K562 (cell line): ENCODE measurements at regions not wholly inside any gene's neighbourhood (a gene's known extent, or its start where the extent isn't known, plus 50 kb on each side); places are given as distances from the start of the nearest gene placed in this dataset.

Experiments used
- ATAC-seq: fragments of 200-7000 bp; cut with Tn5 transposase; 3 replicates; pipeline ENCODE4 v1.9.1; 2020; ENCODE audit warnings: moderate library complexity
- BruUV-seq: library from RNA; stranded (reverse); fragments of 400-500 nt; replicated peaks from 2 replicates; lab custom pipeline; 2021; lab: Mats Ljungman, UMichigan
- CTCF ChIA-PET: fragments of 300-600 bp; formaldehyde crosslinking; extraction: SDS; loops from one replicate; lab custom pipeline; 2021; ENCODE audit warnings: low intra/inter-chr PET ratio; lab: Yijun Ruan, JAX
- POLR2A ChIA-PET: fragments of 300-600, 350-650 bp; sonication (Branson Sonifier 250); formaldehyde crosslinking; extraction: SDS; loops from one replicate; lab custom pipeline; 2021; ENCODE audit warnings: antibody characterized with exemption, inconsistent platforms; lab: Yijun Ruan, JAX
- DNase-seq, 4 experiments: peaks; one replicate each; pipeline versions ENCODE4 v3.0.0 to v3.0.0-alpha.2; 2011 to 2018; ENCODE audit warnings: low spot score in 3 of 4, mixed read lengths in 3 of 4; ENCODE audit errors: extremely low read depth in 1 of 4
- FAIRE-seq: peaks from 2 replicates; lab custom pipeline; 2011; peaks lifted over from hg19 to GRCh38; lab: Jason Lieb, UNC
- H2AFZ ChIP-seq: 2 replicates; pipeline ENCODE4 v1.6.0; 2011; ENCODE audit warnings: low read depth, low read length, control low read depth, inconsistent platforms
- H3K27ac ChIP-seq: fragments of 200-600 bp; 3 replicates; pipeline ENCODE4 v1.8.0; 2011; ENCODE audit warnings: low read depth, mild to moderate bottlenecking, control low read depth, inconsistent platforms, low read length, moderate library complexity, mixed read lengths; ENCODE audit errors: extremely low read depth
- H3K27me3 ChIP-seq, 2 experiments: fragments of 300-600 bp in 1 of 2; 2 replicates in 1 of 2; 3 replicates in 1 of 2; pipeline versions ENCODE4 v1.6.0 to v1.8.0; 2011; ENCODE audit warnings: inconsistent platforms in 2 of 2, low read length in 2 of 2, mild to moderate bottlenecking in 1 of 2, mixed read lengths in 1 of 2, moderate library complexity in 1 of 2; ENCODE audit not compliant: control insufficient read depth in 2 of 2, insufficient read depth in 2 of 2
- H3K36me3 ChIP-seq: fragments of 300-600 bp; 3 replicates; pipeline ENCODE4 v1.8.0; 2011; ENCODE audit warnings: mild to moderate bottlenecking, low read length, inconsistent platforms; ENCODE audit not compliant: control insufficient read depth, insufficient read depth
- H3K4me1 ChIP-seq, 2 experiments: fragments of 200-600 bp in 1 of 2; replicated peaks in 1 of 2; 2 replicates in 1 of 2; 3 replicates in 1 of 2; pipeline versions ENCODE4 v1.5.1 to v1.8.0; 2011; ENCODE audit warnings: inconsistent platforms in 2 of 2, low read length in 2 of 2, mild to moderate bottlenecking in 1 of 2, mixed read lengths in 1 of 2, moderate library complexity in 1 of 2; ENCODE audit not compliant: control insufficient read depth in 2 of 2, insufficient read depth in 2 of 2
- H3K4me2 ChIP-seq: 2 replicates; pipeline ENCODE4 v1.6.1; 2011; ENCODE audit warnings: low read length, control low read depth, inconsistent platforms, mixed read lengths; ENCODE audit not compliant: insufficient read depth
- H3K4me3 ChIP-seq: fragments of 200-600 bp; sonication (generic), shearing (Covaris generic); 2 replicates; pipeline ENCODE4 v1.5.1; 2016; ENCODE audit warnings: control low read depth, inconsistent platforms
- H3K79me2 ChIP-seq: fragments of 200-600 bp; 3 replicates; pipeline ENCODE4 v1.8.0; 2011; ENCODE audit warnings: low read length, inconsistent platforms; ENCODE audit not compliant: control insufficient read depth, insufficient read depth
- H3K9ac ChIP-seq, 2 experiments: 2 replicates each; pipeline versions ENCODE4 v1.6.0 to v1.6.1; 2011; ENCODE audit warnings: low read depth in 2 of 2, low read length in 2 of 2, control low read depth in 1 of 2, inconsistent platforms in 1 of 2, mild to moderate bottlenecking in 1 of 2, mixed read lengths in 1 of 2; ENCODE audit not compliant: insufficient read depth in 1 of 2
- H3K9me1 ChIP-seq: one replicate; pipeline ENCODE4 v1.6.0; 2011; ENCODE audit warnings: inconsistent platforms, mild to moderate bottlenecking, low read length, moderate library complexity; ENCODE audit not compliant: control insufficient read depth, insufficient read depth
- H3K9me3 ChIP-seq: replicated peaks from 2 replicates; pipeline ENCODE4 v1.5.1; 2011; ENCODE audit warnings: low read depth, low read length, inconsistent platforms; ENCODE audit not compliant: control insufficient read depth, insufficient read depth
- H4K20me1 ChIP-seq: replicated peaks from 2 replicates; pipeline ENCODE4 v1.6.1; 2011; ENCODE audit warnings: low read length, inconsistent platforms, mixed read lengths; ENCODE audit not compliant: control insufficient read depth, insufficient read depth
- BRCA1 ChIP-seq, 2 experiments: fragments of 450-650 bp in 1 of 2; sonication (generic) in 1 of 2; formaldehyde crosslinking in 1 of 2; IDR thresholded peaks; 2 replicates each; pipeline versions ENCODE4 v1.5.0 to v1.6.1; 2017 to 2020; ENCODE audit warnings: mild to moderate bottlenecking in 1 of 2, missing genetic modification reagents in 1 of 2
- C11orf30 ChIP-seq: fragments of 450-650 bp; IDR thresholded peaks from 2 replicates; pipeline ENCODE4 v1.6.1; 2016; ENCODE audit warnings: low read depth, mild to moderate bottlenecking
- ESRRA ChIP-seq: fragments of 450-650 bp; IDR thresholded peaks from 2 replicates; pipeline ENCODE4 v1.6.1; 2014; ENCODE audit warnings: low read depth, mild to moderate bottlenecking, moderate library complexity, borderline replicate concordance
- HNRNPH1 ChIP-seq: fragments of 200-400 bp; formaldehyde crosslinking; optimal IDR thresholded peaks from 2 replicates; pipeline ENCODE3; 2017; ENCODE audit warnings: low read depth, mild to moderate bottlenecking, low read length, moderate library complexity
- HOMEZ ChIP-seq: fragments of 250-450 bp; sonication (Bioruptor Pico); IDR thresholded peaks from 2 replicates; pipeline ENCODE4 v1.4.0; 2020; ENCODE audit warnings: mild to moderate bottlenecking, moderate library complexity
- LCOR ChIP-seq: sonication (generic); formaldehyde crosslinking; IDR thresholded peaks from 2 replicates; pipeline ENCODE4 v1.8.0; 2022; ENCODE audit warnings: mild to moderate bottlenecking, missing genetic modification reagents
- MAZ ChIP-seq, 2 experiments: fragments of 450-650 bp in 1 of 2; sonication (generic) in 1 of 2; formaldehyde crosslinking; IDR thresholded peaks in 1 of 2; conservative IDR thresholded peaks in 1 of 2; 2 replicates each; pipeline versions ENCODE4 v1.4.0 to v1.5.0; 2020; ENCODE audit warnings: mild to moderate bottlenecking in 1 of 2, missing genetic modification reagents in 1 of 2
- MEIS2 ChIP-seq: fragments of 450-650 bp; IDR thresholded peaks from 2 replicates; pipeline ENCODE4 v1.6.1; 2014; ENCODE audit warnings: mild to moderate bottlenecking; ENCODE audit not compliant: partially characterized antibody
- MLLT1 ChIP-seq, 2 experiments: fragments of 450-650 bp; IDR thresholded peaks; 2 replicates each; pipeline ENCODE4 v1.6.1; 2016
- NELFE ChIP-seq: IDR thresholded peaks from 2 replicates; pipeline ENCODE4 v1.6.1; 2011; ENCODE audit warnings: mild to moderate bottlenecking; ENCODE audit not compliant: insufficient read depth, insufficient read length
- POLR2A ChIP-seq: fragments of 450-650 bp; conservative IDR thresholded peaks from 2 replicates; pipeline ENCODE4 v1.6.1; 2016
- PYGO2 ChIP-seq: fragments of 450-650 bp; IDR thresholded peaks from 2 replicates; pipeline ENCODE4 v1.6.1; 2016; ENCODE audit warnings: mild to moderate bottlenecking, missing genetic modification characterization, moderate library complexity, missing compliant biosample characterization
- RCOR1 ChIP-seq, 2 experiments: IDR thresholded peaks; 2 replicates each; pipeline ENCODE4 v1.6.1; 2012; ENCODE audit warnings: low read depth in 2 of 2, low read length in 2 of 2, borderline replicate concordance in 1 of 2, improper control_type of control experiment in 1 of 2
- SMAD3 ChIP-seq: fragments of 450-650 bp; formaldehyde crosslinking; conservative IDR thresholded peaks from 2 replicates; pipeline ENCODE4 v1.4.0; 2020; ENCODE audit warnings: mild to moderate bottlenecking
- TBL1XR1 ChIP-seq, 2 experiments: IDR thresholded peaks; 2 replicates each; pipeline ENCODE4 v1.6.1; 2012; ENCODE audit warnings: improper control_type of control experiment in 2 of 2, low read length in 2 of 2, mild to moderate bottlenecking in 1 of 2
- ZNF436 ChIP-seq: fragments of 250-450, 450-650 bp; sonication (Bioruptor Pico); formaldehyde crosslinking; IDR thresholded peaks from 2 replicates; pipeline ENCODE4 v1.7.0; 2020; ENCODE audit warnings: mild to moderate bottlenecking
- ZNF780A ChIP-seq: fragments of 250-450 bp; sonication (Bioruptor Pico); IDR thresholded peaks from 2 replicates; pipeline ENCODE4 v1.5.0; 2021; ENCODE audit warnings: mild to moderate bottlenecking
- WGBS: fragments of 100-300 bp; shearing (Covaris generic); methylation state at CpG from one replicate; pipeline ENCODE4 v1.1.6; 2016; ENCODE audit warnings: low coverage, mixed read lengths; ENCODE audit not compliant: insufficient coverage; ENCODE audit errors: missing lambda C conversion rate; 5-methylcytosine and 5-hydroxymethylcytosine counted together
- in situ Hi-C: fragments of 300-500 bp; cut with MboI; formaldehyde crosslinking; loops from 4 replicates; pipeline ENCODE4 v1.15.0; 2018; ENCODE audit warnings: inconsistent platforms, mixed read lengths
- intact Hi-C: fragments of 100-400 bp; cut with micrococcal nuclease; formaldehyde crosslinking; loops from 2 replicates; pipeline ENCODE4 v1.14.2; 2022
- TF ChIP-seq, protein P1 (sequence below): sonication (generic); formaldehyde crosslinking; IDR thresholded peaks from 2 replicates; pipeline ENCODE4 v1.8.1; 2023; ENCODE audit warnings: mild to moderate bottlenecking, missing genetic modification reagents
- TF ChIP-seq, protein P2 (sequence below): IDR thresholded peaks from 2 replicates; pipeline ENCODE4 v1.6.1; 2011; ENCODE audit not compliant: insufficient read length; ENCODE audit errors: extremely low read depth

DNA sequence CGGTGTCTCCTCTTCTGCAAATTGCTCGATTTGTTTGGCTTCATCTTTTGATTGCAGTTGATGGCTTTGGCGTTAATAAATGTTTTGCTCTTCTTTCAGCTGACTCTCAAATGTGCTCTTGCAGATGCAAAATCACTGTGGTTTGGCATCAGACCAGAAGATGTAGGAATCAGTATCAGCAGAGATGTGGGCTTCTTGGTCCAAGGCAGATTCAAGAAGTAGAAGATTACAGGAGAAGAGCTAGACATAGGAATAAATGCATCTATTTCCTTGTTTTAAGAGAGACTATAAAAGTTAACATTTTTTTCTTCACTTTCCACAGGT lies 59.8 kb upstream of the BACH1 start:
- peak; percentile 55 for FAIRE-seq
- Histone ChIP-seq H3K9me3 (no peaks in the 10 kb centered on the region), H3K36me3 (no peaks in the 10 kb centered on the region), H3K27me3 (peaks cover 13 to 17% of the 10 kb centered on the region in 2 experiments), H2AFZ (no peak overlapping the region), H3K4me3 (no peak overlapping the region), H3K79me2 (no peaks in the 10 kb centered on the region), H3K27ac (no peak overlapping the region), H3K9me1 (no peaks in the 10 kb centered on the region), H3K9ac (no peak overlapping the region), H3K4me1 (no peaks in the 10 kb centered on the region), H4K20me1 (no peaks in the 10 kb centered on the region), H3K4me2 (no peak overlapping the region)
- ChIA-PET CTCF (no interaction called here), POLR2A (interaction anchor here (1.1 kb wide), 1 partner anchor 9 kb away, joined by 4 read pairs; no protein-coding TSS in a partner anchor)
- WGBS, result 0% methylated on average over 3 of the region's 3 CpGs
- intact Hi-C loops, result loop anchor here (10.0 kb wide), 1 partner anchor 606 kb away; no protein-coding TSS in a partner anchor
- BruUV-seq, result no TSS peak
- in situ Hi-C loops, result no loop called here
- peak in 2 of 4 experiments; percentile 34 to 64 for DNase-seq
- ATAC-seq, result peak; percentile 66; the same call in 2 of the 3 replicates
- TF ChIP-seq, protein P1, sequence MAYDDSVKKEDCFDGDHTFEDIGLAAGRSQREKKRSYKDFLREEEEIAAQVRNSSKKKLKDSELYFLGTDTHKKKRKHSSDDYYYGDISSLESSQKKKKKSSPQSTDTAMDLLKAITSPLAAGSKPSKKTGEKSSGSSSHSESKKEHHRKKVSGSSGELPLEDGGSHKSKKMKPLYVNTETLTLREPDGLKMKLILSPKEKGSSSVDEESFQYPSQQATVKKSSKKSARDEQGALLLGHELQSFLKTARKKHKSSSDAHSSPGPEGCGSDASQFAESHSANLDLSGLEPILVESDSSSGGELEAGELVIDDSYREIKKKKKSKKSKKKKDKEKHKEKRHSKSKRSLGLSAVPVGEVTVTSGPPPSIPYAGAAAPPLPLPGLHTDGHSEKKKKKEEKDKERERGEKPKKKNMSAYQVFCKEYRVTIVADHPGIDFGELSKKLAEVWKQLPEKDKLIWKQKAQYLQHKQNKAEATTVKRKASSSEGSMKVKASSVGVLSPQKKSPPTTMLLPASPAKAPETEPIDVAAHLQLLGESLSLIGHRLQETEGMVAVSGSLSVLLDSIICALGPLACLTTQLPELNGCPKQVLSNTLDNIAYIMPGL (CRISPR knock-in tag), result no peak
- TF ChIP-seq POLR2A, result no peak
- TF ChIP-seq PYGO2 (tag), result no peak
- no peak for TF ChIP-seq HNRNPH1
- no peak for TF ChIP-seq HOMEZ
- TF ChIP-seq SMAD3 (CRISPR knock-in tag), result no peak
- TF ChIP-seq, protein P2, sequence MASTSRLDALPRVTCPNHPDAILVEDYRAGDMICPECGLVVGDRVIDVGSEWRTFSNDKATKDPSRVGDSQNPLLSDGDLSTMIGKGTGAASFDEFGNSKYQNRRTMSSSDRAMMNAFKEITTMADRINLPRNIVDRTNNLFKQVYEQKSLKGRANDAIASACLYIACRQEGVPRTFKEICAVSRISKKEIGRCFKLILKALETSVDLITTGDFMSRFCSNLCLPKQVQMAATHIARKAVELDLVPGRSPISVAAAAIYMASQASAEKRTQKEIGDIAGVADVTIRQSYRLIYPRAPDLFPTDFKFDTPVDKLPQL, result no peak
- TF ChIP-seq NELFE, result no peak
- peak; percentile 92 for TF ChIP-seq C11orf30
- no peak for TF ChIP-seq BRCA1 (IDR thresholded peaks at IDR 0.05)
- no peak for TF ChIP-seq BRCA1 (CRISPR knock-in tag; IDR thresholded peaks at IDR 0.05)
- TF ChIP-seq LCOR (CRISPR knock-in tag), result no peak
- TF ChIP-seq RCOR1 (IDR thresholded peaks at IDR 0.05; ENCODE audit: borderline replicate concordance in 1 of 2, low read depth in 2 of 2, low read length in 2 of 2), result peak in 1 of 2 experiments; percentile 97; a peak in 3 of 4 replicates
- TF ChIP-seq MLLT1 (IDR thresholded peaks at IDR 0.05), result peak in 1 of 2 experiments; percentile 60; a peak in 1 of 4 replicates
- TF ChIP-seq ZNF436 (CRISPR knock-in tag), result no peak
- peak; percentile 85; the same call in 1 of the 2 replicates for TF ChIP-seq ESRRA
- TF ChIP-seq MEIS2, result peak; percentile 0
- 0 out of 4 replicates have a peak, but pooled peaks of 1 of the 2 experiments have one; percentile 20 for TF ChIP-seq MAZ (CRISPR knock-in tag; conservative IDR thresholded peaks at IDR 0.05 in 1 of 2, IDR thresholded peaks at IDR 0.05 in 1 of 2)
- 0 out of 4 replicates have a peak, but pooled peaks of 1 of the 2 experiments have one; percentile 16 for TF ChIP-seq TBL1XR1 (IDR thresholded peaks at IDR 0.05; ENCODE audit: low read length in 2 of 2)
- no peak for TF ChIP-seq ZNF780A (CRISPR knock-in tag)
